A673 (cell line): ENCODE measurements at regions not wholly inside any gene's neighbourhood (a gene's known extent, or its start where the extent isn't known, plus 50 kb on each side); places are given as distances from the start of the nearest gene placed in this dataset.

Experiments used
- EZH2 ChIP-seq: fragments of 200-600 bp; sonication (generic); IDR thresholded peaks from 2 replicates; pipeline ENCODE4 v1.6.1; 2017; ENCODE audit warnings: borderline replicate concordance, low read depth, mild to moderate bottlenecking, mixed read lengths, antibody characterized with exemption, low read length; ENCODE audit not compliant: poor library complexity, severe bottlenecking
- TF ChIP-seq, protein P1 (sequence below): fragments of 300-800, 200-600 bp; sonication (generic); conservative IDR thresholded peaks from 2 replicates; pipeline ENCODE4 v1.5.1; 2017; ENCODE audit warnings: low read depth, mild to moderate bottlenecking, antibody characterized with exemption, low read length, moderate library complexity, mixed read lengths

DNA sequence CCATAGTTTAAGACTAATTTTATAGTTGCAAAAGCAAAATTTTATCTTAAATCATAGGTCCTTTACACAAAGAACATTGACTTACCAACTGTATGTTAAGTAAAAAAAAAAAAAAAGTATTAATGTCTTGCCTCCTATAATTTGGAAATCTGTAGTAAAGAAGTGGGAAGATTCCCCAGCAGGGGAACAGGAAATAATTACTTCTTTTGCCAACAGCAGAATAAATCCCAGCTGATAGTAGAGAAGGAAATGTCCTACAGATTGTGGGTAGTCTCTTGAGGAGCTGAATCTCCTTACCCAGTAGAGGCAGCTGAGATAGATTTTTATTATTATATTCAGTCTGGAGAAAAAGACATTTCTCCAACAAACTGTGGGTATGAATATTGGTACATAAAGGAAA, 193.7 kb downstream of the SLC6A15 start:
- TF ChIP-seq EZH2 = no peak
- TF ChIP-seq, protein P1, sequence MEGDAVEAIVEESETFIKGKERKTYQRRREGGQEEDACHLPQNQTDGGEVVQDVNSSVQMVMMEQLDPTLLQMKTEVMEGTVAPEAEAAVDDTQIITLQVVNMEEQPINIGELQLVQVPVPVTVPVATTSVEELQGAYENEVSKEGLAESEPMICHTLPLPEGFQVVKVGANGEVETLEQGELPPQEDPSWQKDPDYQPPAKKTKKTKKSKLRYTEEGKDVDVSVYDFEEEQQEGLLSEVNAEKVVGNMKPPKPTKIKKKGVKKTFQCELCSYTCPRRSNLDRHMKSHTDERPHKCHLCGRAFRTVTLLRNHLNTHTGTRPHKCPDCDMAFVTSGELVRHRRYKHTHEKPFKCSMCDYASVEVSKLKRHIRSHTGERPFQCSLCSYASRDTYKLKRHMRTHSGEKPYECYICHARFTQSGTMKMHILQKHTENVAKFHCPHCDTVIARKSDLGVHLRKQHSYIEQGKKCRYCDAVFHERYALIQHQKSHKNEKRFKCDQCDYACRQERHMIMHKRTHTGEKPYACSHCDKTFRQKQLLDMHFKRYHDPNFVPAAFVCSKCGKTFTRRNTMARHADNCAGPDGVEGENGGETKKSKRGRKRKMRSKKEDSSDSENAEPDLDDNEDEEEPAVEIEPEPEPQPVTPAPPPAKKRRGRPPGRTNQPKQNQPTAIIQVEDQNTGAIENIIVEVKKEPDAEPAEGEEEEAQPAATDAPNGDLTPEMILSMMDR = no peak
